Activated CD4-positive, alpha-beta memory T cell treated with anti-CD3 and anti-CD28 coated beads, Interleukin-2, amount 10 ng/mL, durations not matched to agents 7 days and 5 days (primary cell): ENCODE measurements at regions not wholly inside any gene's neighbourhood (a gene's known extent, or its start where the extent isn't known, plus 50 kb on each side); places are given as distances from the start of the nearest gene placed in this dataset.

ENCODE experiments used
- CTCF ChIA-PET: fragments of 350-600 bp; sonication (Branson Sonifier 250); formaldehyde crosslinking; loops from one replicate; lab custom pipeline; 2021; ENCODE audit warnings: antibody characterized with exemption, inconsistent platforms; lab: Charles Lee
- POLR2A ChIA-PET: fragments of 350-600 bp; sonication (Branson Sonifier 250); formaldehyde crosslinking; loops from one replicate; lab custom pipeline; 2021; ENCODE audit warnings: antibody characterized with exemption; lab: Charles Lee
- DNase-seq: peaks from one replicate; pipeline ENCODE4 v3.0.0-alpha.2; 2020
- H3K27ac Mint-ChIP-seq: one replicate; pipeline ENCODE4 v1.8.0; 2021; ENCODE audit warnings: mild to moderate bottlenecking, mixed read lengths
- H3K27me3 Mint-ChIP-seq: one replicate; pipeline ENCODE4 v1.8.0; 2021; ENCODE audit warnings: mixed read lengths
- H3K36me3 Mint-ChIP-seq: one replicate; pipeline ENCODE4 v1.8.0; 2021; ENCODE audit warnings: low read depth, mixed read lengths
- H3K4me1 Mint-ChIP-seq: one replicate; pipeline ENCODE4 v1.8.0; 2021; ENCODE audit warnings: mixed read lengths
- H3K4me3 Mint-ChIP-seq: one replicate; pipeline ENCODE4 v1.8.0; 2021; ENCODE audit warnings: mild to moderate bottlenecking, mixed read lengths
- H3K9me3 Mint-ChIP-seq: one replicate; pipeline ENCODE4 v1.8.0; 2021; ENCODE audit warnings: mixed read lengths

DNA sequence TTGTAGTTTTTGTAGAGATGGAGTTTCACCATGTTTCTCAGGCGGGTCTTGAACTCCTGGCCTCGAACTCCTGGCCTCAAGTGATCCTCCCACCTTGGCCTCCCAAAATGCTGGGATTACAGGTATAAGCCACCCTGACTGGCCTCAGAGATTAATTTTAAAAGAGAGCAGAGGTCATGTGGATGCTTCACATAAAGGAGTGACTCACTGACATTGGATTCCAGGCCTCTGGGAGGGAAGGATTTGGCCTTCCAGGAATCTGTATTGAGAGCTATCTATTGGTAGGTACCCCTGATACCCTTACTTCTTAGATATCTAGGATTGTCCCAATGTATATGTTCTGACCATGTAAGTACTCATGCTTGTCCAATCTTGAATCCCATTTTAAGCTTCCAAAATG, 138.4 kb downstream of the FAM161A start:
- CTCF ChIA-PET = no interaction called here
- H3K27ac Mint-ChIP-seq = no peak overlapping the region

DNA sequence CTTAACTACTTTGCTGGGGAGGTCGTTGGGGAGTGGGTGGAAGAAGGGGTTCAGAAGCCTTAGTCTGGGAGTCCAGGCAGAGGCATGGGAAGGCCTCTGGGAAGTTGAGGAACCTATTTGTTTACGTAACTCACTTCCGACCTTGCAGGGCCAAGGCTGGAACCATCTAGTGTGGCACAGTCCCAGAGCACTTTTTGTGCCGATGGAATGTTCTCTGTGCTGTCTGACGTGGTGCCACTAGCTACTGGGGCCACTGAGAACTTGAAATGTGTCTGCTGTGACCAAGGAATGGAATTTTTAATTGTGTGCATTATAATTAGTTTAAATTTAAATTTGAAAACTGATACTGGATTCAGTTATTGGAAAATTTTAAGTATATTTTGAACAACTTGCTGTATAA, 139.7 kb downstream of the FAM161A start:
- Mint-ChIP-seq H3K36me3 (no peaks in the 10 kb centered on the region), H3K9me3 (no peaks in the 10 kb centered on the region), H3K27me3 (peaks cover 2% of the 10 kb centered on the region), H3K27ac (no peak overlapping the region), H3K4me3 (no peak overlapping the region), H3K4me1 (no peaks in the 10 kb centered on the region)
- no peak for DNase-seq
- ChIA-PET CTCF (no interaction called here), POLR2A (no interaction called here)

More for the DNA sequence above, 138.4 kb downstream of the FAM161A start:
- H3K36me3 Mint-ChIP-seq = no peaks in the 10 kb centered on the region
- H3K4me3 Mint-ChIP-seq = no peak overlapping the region
- H3K9me3 Mint-ChIP-seq = no peaks in the 10 kb centered on the region
- POLR2A ChIA-PET = no interaction called here
- peaks cover 3% of the 10 kb centered on the region for H3K27me3 Mint-ChIP-seq
- no peak for DNase-seq
- no peaks in the 10 kb centered on the region for H3K4me1 Mint-ChIP-seq

DNA sequence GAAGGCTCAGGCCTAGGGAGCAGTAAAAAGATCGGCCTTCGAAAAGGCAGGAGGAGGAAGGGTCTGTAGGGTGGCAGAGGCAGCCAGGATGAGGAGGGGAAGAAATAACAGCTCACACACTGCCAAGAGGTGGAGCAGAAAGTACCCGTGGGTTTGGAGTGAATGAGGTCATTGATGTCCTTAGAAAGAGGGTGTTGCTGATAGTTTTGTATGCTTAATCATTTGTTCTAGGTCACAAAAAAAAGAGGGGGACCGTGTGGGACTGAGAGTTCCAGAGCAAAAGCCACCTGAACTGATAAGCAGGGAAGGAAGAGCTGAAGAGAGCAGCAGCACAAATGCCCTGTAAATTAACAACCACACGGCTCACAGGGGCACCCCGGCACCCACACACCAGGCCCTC, 140.4 kb downstream of the FAM161A start:
- Mint-ChIP-seq H3K4me1 (peaks cover under 1% of the 10 kb centered on the region), H3K9me3 (no peaks in the 10 kb centered on the region), H3K36me3 (no peaks in the 10 kb centered on the region), H3K4me3 (no peak overlapping the region), H3K27ac (no peak overlapping the region), H3K27me3 (no peaks in the 10 kb centered on the region)
- POLR2A ChIA-PET = no interaction called here
- CTCF ChIA-PET = no interaction called here
- DNase-seq = no peak

DNA sequence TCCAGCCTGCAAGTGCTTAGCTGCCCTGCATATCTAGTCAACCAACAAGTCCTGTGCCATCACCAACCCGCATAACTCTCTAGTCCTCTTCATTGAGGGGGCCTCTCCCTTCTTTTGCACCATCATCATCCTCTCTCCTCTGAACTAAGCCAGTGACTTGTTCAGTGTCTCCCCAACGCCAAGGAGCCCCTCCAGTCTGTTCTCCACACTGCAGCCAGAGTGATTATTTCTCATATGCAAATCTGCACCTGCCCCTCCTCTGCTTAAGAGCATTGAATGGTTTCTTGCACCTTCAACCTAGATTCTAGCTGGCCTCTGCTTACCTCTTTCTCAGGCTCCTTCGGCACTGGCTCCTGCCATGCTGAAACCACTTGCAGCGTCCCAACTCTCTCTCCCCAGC, 141.8 kb downstream of the FAM161A start:
- Mint-ChIP-seq H3K27me3 (no peaks in the 10 kb centered on the region), H3K27ac (no peak overlapping the region), H3K4me1 (peaks cover 8% of the 10 kb centered on the region), H3K36me3 (no peaks in the 10 kb centered on the region), H3K9me3 (no peaks in the 10 kb centered on the region), H3K4me3 (no peak overlapping the region)
- no peak for DNase-seq
- CTCF ChIA-PET = no interaction called here
- POLR2A ChIA-PET = no interaction called here

- Mint-ChIP-seq H3K4me3 (no peak overlapping the region), H3K36me3 (no peaks in the 10 kb centered on the region), H3K9me3 (no peaks in the 10 kb centered on the region), H3K4me1 (peaks cover 8% of the 10 kb centered on the region), H3K27ac (no peak overlapping the region), H3K27me3 (no peaks in the 10 kb centered on the region)
- POLR2A ChIA-PET = no interaction called here
- CTCF ChIA-PET = no interaction called here
- no peak for DNase-seq
Measured at GRCh38 chr2:61710711-61711110, 143.1 kb downstream of the FAM161A start.

- no peak overlapping the region for H3K4me3 Mint-ChIP-seq
- H3K9me3 Mint-ChIP-seq = no peaks in the 10 kb centered on the region
- peaks cover 1% of the 10 kb centered on the region for H3K27me3 Mint-ChIP-seq
- ChIA-PET CTCF (no interaction called here), POLR2A (no interaction called here)
- H3K4me1 Mint-ChIP-seq = peaks cover 8% of the 10 kb centered on the region
- no peak overlapping the region for H3K27ac Mint-ChIP-seq
- DNase-seq = peak; percentile 31
- no peaks in the 10 kb centered on the region for H3K36me3 Mint-ChIP-seq
Measured at GRCh38 chr2:61707984-61708852, 145.6 kb downstream of the FAM161A start.

- DNase-seq = no peak
- peaks cover 1% of the 10 kb centered on the region for H3K27me3 Mint-ChIP-seq
- peaks cover 8% of the 10 kb centered on the region for H3K4me1 Mint-ChIP-seq
- H3K9me3 Mint-ChIP-seq = no peaks in the 10 kb centered on the region
- H3K27ac Mint-ChIP-seq = no peak overlapping the region
- no peaks in the 10 kb centered on the region for H3K36me3 Mint-ChIP-seq
- POLR2A ChIA-PET = no interaction called here
- CTCF ChIA-PET = no interaction called here
- no peak overlapping the region for H3K4me3 Mint-ChIP-seq
Measured at GRCh38 chr2:61705625-61706024, 148.2 kb downstream of the FAM161A start.

GRCh38 chr2:61704364-61704763, 149.5 kb downstream of the FAM161A start:
- ChIA-PET CTCF (no interaction called here), POLR2A (no interaction called here)
- DNase-seq = no peak
- H3K9me3 Mint-ChIP-seq = no peaks in the 10 kb centered on the region
- H3K4me1 Mint-ChIP-seq = peaks cover 9% of the 10 kb centered on the region
- H3K27ac Mint-ChIP-seq = no peak overlapping the region
- no peak overlapping the region for H3K4me3 Mint-ChIP-seq
- no peaks in the 10 kb centered on the region for H3K36me3 Mint-ChIP-seq
- H3K27me3 Mint-ChIP-seq = peaks cover 1% of the 10 kb centered on the region

DNA sequence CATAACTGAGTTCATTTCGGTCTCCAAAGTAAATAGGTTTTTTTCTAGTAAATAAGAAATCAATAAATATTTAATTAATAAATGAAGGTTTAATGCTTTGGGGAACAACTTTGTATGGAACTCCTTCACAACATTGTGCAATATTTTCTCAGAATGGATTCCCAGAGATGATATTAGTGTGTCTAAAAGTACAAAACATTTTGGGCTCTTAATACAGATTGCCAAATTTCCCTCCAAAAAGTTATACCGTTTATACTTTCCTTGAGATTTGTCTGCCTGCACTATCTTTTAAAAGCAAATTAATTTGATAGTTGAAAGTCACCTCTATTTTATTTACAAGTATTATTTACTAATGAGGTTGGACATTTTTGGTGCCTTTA, 151.8 kb downstream of the FAM161A start:
- no peaks in the 10 kb centered on the region for H3K36me3 Mint-ChIP-seq
- DNase-seq = no peak
- CTCF ChIA-PET = no interaction called here
- peaks cover 1% of the 10 kb centered on the region for H3K27me3 Mint-ChIP-seq
- no peak overlapping the region for H3K27ac Mint-ChIP-seq
- H3K9me3 Mint-ChIP-seq = no peaks in the 10 kb centered on the region
- H3K4me3 Mint-ChIP-seq = no peak overlapping the region
- peaks cover 2% of the 10 kb centered on the region for H3K4me1 Mint-ChIP-seq
- POLR2A ChIA-PET = no interaction called here

GRCh38 chr2:61700464-61700863, 153.4 kb downstream of the FAM161A start:
- POLR2A ChIA-PET = no interaction called here
- Mint-ChIP-seq H3K36me3 (no peaks in the 10 kb centered on the region), H3K27ac (no peak overlapping the region), H3K4me3 (no peak overlapping the region), H3K9me3 (no peaks in the 10 kb centered on the region), H3K27me3 (peaks cover 1% of the 10 kb centered on the region), H3K4me1 (peaks cover 2% of the 10 kb centered on the region)
- no peak for DNase-seq
- CTCF ChIA-PET = interaction anchor here (0.5 kb wide), 1 partner anchor 130 kb away, joined by 4 read pairs; no protein-coding TSS in a partner anchor

GRCh38 chr2:61694312-61695274, 156.4 kb upstream of the XPO1 start:
- Mint-ChIP-seq H3K4me3 (peak overlapping the region; percentile 77), H3K4me1 (peaks cover 13% of the 10 kb centered on the region), H3K9me3 (no peaks in the 10 kb centered on the region), H3K36me3 (no peaks in the 10 kb centered on the region), H3K27me3 (no peaks in the 10 kb centered on the region), H3K27ac (peak overlapping the region; percentile 29)
- ChIA-PET POLR2A (no interaction called here), CTCF (interaction anchor here (0.6 to 1.0 kb wide), 2 partner anchors 24 to 184 kb away, joined by 4 to 5 read pairs; no protein-coding TSS in a partner anchor)
- peak; percentile 87 for DNase-seq

GRCh38 chr2:61693744-61694143, 155.6 kb upstream of the XPO1 start:
- no peak overlapping the region for H3K27ac Mint-ChIP-seq
- H3K36me3 Mint-ChIP-seq = no peaks in the 10 kb centered on the region
- H3K27me3 Mint-ChIP-seq = no peaks in the 10 kb centered on the region
- H3K4me1 Mint-ChIP-seq = peaks cover 15% of the 10 kb centered on the region
- ChIA-PET CTCF (no interaction called here), POLR2A (interaction anchor here (0.7 kb wide), 1 partner anchor 27 kb away, joined by 3 read pairs; no protein-coding TSS in a partner anchor)
- no peak for DNase-seq
- H3K4me3 Mint-ChIP-seq = peak overlapping the region; percentile 77
- H3K9me3 Mint-ChIP-seq = no peaks in the 10 kb centered on the region

DNA sequence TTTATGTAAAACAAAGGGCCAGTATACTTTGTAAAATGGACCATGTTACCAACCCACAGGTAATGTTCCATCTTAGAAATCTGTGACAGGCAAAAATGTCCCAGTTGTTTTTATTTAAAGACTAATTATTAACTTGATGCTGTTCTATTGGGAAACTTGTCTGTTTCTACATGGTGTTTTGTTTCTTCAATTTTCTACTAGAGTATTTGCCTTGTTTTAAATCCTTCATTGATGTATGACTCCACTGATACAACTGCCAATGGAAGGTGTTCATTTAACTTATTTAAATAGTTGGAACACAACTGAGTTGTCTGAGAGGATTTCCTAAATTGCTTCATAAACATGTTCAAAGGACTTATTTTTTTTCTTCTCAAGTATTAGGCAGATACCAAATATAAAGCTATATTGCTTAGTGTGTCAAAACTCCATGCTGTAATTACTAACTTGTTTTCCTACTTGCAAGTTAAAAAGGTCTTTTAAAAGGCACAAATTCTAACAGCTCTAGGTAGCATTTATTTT, 152.0 kb upstream of the XPO1 start:
- Mint-ChIP-seq H3K27me3 (no peaks in the 10 kb centered on the region), H3K4me3 (no peak overlapping the region), H3K27ac (no peak overlapping the region), H3K4me1 (peaks cover 15% of the 10 kb centered on the region), H3K9me3 (no peaks in the 10 kb centered on the region), H3K36me3 (no peaks in the 10 kb centered on the region)
- CTCF ChIA-PET = no interaction called here
- POLR2A ChIA-PET = no interaction called here
- no peak for DNase-seq
